AML-193 (cell line): ENCODE measurements at regions not wholly inside any gene's neighbourhood (a gene's known extent, or its start where the extent isn't known, plus 50 kb on each side); places are given as distances from the start of the nearest gene placed in this dataset.
"Not testable (repeated sequence)": the region's sequence is repeated elsewhere in the genome, so short reads cannot be mapped to it uniquely, and the experiment has no call there.

Source experiments
- DNase-seq, 2 experiments: peaks; one replicate each; lab custom pipeline; 2025; lab: John Stamatoyannopoulos, UW

DNA sequence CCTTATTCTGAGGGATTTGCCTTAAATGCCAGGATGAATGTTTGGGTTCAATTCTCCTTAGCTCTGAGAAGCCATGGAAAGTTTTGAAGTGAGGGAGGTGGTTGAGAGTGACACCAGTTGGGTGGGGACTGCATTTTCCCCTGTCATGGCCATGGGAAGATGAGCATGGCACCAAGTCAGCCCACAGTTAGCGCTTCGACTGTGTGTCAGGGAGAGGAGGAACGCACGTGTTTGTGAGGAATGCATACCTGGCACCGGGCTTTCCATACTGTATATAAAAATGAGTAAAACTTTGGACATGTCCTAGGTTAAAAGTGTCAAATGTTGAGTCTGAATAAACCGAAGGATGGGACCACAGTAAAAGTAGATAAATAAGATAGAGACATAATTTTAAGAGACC, 187.5 kb upstream of the KL start:
- no peak for DNase-seq

DNA sequence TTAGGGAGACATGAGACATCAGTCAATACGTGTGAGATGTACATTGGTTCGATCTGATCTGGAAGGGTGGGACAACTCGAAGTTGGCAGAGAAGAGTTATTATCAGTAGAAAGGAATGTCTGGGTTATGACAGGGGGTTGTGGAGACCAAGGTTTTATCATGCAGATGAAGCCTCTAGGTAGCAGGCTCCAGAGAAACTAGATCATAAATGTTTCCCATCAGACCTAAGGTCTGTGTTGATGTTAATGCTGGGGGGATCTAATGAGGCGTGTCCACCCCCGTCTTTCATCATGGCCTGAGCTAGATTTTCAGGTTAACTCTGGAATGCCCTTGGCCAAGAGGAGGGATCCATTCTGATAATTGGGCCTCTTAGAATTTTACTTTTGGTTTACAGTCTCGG, 187.0 kb upstream of the KL start:
- no peak for DNase-seq

DNA sequence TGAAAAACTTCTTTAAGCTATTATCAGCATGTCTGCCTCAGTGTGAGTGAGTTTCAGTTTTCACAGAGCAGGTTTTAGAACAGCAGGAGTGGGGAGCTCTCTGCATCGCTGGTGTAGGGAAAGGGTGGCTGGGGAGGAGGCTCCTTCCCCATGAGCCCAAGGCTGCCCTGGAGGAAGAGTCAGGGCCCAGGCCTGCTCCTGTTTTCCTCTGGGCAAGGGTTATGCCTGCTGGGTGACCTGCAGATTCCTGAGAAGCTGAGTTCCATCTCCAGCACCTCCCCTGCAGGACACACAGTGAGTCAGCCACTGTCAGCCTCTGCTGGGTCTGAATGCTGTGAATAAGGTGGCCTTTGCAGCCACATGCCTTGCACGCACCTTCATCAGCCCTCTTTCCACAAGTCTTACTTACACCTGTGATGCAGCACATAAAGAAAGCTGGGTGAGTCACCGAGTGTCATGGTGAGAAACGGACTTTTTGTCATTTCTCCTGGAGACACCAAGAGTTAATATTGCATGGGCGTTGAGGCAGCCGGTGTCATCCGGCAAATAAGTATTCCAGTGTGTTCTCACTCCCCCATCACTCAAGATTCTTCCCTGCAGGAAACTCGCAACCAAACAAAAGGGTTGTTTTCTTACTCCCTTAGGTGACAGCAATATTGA, 186.4 kb upstream of the KL start:
- DNase-seq, result no peak

DNA sequence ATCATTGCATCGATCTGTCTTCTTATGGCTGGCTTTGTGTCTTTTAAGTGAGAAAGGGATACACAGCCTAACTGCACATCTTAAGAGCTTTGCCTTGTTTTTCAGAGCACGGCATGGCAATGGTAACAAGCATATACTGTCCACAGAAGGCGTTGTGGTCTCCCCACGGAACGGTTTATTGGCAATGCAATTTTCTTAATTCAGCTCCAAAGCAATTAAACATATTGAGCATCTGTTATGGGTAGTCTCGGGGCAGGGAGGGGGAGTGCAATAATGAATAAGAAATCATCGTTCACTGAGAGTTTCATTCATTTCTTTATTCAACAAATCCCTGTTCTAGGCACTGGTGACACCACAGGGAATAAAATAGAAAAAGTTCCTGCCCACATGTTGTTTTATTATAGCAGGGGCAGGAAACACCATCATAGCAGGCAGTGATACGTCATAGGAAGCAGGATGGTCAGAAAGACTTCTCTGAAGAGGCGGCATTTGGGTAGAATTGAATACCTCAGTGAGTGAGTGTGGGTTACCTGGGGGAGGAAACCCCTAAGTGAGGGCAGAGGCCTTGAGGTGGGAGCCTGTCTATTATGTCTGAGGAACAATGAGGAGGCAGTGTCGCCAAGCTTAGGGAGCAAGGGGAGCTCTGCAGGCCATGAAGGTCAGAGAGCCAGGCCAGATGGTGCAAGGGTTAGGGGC, 185.7 kb upstream of the KL start:
- DNase-seq, result no peak

DNA sequence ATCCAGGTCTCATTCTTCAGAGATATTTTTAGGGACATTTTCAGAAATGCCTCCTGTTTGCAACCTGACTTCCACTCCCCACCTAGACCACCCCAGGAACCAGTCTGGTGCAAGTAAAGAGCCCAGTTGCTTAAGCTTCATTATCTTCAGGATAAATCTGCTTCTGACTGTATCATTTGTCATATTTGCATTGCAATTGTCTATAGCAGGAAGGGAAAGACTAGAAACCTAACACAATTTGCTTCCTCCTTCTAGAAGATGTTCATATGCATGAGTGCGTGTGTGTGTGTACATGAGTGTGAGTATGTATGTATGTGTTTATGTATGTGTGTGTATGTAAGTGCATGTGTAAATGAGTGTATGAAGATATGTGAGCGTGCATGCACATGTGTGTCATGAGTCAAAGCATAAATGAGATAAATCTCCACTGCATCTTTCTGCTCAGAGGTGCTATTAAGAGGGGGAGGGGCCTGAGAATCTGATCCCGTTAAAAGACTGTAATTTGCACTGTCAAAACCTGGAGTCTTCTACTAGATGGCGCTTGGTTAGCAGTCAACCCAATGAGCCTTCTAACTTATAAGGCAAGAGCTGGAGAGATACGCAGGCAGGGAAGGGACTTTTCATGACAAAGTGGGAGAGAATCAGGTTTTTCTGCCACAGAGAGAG, 178.8 kb upstream of the KL start:
- DNase-seq, result no peak

DNA sequence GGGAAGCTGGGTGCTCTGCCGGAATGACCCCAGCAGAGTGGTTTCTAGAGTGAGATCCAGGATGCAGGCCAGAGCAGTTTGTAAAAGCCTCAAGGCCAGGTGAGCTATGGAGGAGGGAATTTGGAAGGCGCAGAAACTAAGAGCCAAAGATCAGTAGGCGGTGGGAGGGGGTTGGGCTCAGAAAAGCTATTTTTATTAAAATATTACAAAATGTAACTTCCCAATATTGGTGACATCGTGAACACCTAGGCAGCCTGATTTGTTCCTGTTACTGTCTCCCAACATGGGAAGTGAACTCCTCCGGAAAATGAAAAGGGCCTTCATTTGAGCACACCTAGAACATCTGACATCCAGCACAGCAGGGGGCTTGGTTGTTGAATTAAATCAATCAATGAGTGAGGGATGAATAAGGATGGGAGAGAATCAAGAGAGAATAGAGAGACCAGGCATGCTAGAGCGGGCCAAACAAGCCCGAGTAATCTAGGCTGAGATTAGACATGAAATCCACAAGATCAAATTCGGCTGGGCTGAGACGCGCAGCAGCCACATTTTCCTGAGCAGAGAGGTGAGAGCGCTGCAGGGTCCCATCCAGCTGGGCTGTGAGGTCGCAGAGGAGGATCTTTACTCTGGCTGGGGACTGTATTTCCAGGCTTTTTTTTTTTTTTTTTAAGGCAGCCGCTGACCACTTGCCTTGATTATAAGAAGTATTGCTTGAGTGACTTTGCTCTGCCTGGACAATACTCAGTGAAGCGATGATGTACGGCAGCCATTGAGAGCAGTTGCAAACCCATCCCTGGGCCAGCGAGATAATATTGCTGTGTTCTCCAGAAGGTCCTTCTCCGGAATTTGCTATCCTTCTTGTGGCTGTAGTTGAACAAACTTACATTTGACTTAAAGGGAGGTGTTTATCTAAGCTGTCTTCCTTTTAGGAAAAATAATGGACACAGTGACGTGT, 178.0 kb upstream of the KL start:
- no peak for DNase-seq

DNA sequence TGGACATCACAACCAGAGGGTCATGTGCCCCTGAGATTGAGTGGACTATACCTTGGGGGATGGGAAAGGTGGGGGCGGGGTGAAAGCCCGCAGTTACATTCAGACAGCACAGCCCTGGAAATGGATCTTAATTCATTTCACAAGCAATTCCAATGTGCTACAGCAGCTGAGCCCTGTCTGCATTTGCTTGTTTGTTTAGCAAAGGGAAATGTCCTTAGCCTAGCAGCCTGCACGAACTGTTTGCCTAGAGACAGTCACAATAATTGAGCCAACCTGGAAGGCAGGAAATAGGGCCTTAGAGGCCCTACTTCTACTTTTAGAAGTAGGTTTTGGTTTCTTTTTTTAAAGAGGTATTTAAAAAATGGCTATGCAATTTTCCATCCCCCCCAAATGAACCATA, 177.3 kb upstream of the KL start:
- DNase-seq, result no peak

DNA sequence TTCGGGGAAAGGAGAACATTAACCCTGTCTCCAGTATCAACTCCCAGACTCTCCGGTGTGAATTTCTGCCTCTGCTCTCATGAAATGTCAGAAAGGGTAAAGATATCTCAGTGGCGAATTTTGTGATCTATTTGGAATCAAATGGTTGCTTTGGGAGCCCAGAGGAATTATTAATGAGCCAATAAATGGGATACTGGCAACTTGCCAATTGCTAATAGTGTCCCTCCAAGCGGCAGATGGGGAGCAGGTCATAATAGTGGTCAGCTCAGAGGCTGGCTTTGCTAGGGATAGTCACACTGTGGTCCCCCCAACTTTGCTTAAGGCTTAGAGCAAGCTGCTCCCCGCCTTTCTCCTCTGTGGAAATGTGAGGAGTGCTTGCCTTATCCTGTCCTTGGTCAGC, 176.1 kb upstream of the KL start:
- DNase-seq, result no peak

DNA sequence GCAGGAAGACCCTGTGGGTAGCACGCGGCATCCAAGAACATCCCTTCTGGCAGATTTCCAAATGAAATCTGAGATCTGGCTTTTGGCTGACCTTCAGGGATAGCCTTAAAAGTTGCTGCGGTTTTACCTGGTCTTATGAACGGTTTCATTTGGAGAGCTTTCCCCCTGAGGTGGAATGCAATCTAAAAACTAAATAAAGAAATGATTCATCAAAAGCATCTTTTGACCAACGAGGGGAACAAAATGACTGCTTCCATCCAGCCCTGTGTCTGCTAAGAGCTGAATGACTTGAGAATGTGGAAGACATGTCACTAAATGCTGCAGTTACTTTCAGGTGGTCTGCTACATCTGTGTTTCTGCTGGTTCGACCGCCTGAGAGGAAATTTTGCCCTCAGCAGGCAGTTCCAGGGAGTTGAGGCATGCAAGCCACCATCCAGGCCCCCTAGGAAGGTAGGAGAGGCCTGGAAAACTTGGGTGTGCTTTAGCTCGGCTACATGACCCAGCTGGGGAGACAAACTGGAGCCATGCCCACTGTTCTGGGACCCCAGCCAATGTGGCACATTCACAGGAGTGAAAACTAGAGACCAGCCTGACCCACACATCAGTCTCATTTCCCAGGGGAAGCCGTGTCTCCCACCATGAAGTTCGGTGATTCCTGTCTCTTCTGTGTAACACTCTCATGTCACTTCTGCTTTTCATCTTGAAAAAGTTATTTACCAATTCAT, 175.1 kb upstream of the KL start:
- no peak for DNase-seq

DNA sequence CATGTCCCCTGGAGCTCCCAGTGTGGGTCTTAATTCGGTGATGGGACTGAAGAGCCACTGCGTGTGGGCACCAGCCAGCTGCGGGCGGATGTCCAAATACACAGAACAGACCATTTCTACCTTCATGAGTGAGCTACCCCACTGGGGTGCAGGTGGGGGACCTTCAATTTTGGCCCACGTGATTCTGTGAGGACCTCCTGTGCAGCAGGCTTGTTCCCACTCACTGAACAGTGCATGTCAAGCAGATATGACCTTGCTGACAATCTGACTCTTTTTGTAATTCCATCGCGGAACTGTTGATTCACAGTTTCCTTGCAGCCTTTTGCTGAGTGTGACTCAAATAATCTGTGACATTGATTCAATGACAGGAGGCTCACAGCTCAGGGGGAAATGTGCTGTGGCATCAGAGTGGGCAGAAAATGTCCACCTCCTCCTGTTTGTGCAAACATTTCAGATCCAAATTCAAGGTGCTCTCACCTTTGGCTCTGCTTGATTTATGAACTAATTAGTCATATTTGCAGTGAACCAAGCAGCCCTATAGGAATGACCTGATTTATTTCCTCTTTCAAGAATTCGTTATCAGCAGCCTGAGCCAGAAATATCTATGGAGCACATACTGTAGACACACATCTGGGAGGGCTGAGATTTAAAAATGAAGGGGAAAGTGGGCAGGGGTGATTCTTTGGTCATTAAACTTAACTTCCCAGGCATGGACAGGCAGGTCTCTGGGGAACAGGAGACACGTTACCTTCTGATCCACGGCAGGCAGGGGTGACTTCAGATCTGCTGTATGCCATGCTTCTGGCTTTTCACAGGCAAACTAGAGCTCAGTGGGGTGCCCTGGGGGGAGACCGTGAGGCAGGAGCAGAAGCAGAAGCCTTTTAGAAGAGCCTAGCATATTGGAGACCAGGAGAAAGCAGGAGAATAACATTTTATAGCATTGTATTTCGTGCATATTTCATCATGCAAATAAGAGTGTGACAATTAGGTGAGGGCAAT, 170.0 kb upstream of the KL start:
- DNase-seq, result no peak

DNA sequence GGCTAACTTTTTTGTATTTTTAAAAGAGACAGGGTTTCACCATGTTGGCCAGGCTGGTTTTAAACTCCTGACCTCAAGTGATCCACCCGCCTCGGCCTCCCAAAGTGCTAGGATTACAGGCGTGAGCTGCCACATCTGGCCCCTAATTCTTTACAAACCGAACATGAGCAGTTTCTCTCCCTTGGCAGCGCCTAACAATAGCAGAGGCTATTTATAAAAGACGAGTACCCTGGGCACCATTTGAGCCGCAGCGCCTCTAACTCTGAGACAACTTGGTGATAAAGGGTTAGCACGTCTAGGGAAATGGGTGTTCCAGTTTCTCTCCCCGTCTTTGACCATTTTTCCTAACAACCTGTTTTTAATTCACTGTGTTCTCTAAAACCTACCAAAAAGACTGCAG, 168.2 kb upstream of the KL start:
- not testable (repeated sequence) for DNase-seq

DNA sequence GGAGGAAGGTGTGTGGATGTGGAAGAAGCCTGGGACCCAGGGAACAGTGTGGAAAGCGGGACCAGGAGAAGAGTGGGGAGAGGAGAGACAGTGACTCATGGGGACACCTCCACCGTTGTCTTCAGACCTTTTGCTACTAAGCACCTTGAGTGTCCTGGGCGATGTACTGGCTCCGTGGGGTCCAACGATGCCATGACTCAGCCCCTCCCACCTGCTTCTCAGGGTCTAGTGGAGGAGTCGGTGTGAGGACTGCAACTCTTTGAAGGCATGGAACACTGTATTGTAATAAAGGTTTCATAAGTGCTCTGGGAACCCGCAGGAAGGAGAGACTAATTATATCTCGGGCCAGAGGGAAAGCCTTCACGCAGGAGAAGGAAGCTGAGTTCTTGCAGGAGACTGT, 166.9 kb upstream of the KL start:
- no peak for DNase-seq

DNA sequence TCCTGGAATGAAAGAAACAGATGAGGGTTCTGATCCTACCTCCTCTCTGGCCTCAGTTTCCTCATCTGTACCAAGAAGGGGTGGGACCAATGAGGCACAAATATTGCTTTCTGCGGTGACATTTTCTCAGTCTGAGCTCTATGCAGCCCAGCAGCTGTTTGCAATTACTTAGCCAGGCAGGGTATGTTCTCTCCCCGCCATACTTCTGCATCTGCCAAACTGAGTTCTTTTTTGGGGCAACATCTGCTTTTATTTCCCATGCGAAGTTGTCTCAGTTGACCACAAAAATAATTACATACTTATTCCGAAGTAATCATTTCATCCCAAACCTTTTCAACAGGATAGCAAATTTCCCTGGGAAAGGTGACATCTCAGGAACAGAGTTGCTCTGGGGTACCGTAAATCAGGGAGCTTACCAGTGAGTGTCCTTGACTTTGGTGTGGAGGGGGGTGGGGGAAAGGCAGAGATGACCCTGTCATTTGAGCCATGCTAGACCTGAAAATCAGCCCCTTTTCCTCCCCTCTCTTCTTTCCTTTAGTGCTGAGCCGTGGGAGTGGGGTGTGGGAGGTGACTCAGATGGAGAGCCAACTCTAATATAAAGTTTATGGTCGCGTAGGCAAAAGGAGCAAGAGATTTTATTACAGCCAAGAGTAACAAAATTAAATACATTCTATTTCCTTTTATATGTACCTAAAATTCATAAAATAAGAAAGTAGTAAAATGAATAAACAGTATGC, 165.7 kb upstream of the KL start:
- DNase-seq, result no peak

DNA sequence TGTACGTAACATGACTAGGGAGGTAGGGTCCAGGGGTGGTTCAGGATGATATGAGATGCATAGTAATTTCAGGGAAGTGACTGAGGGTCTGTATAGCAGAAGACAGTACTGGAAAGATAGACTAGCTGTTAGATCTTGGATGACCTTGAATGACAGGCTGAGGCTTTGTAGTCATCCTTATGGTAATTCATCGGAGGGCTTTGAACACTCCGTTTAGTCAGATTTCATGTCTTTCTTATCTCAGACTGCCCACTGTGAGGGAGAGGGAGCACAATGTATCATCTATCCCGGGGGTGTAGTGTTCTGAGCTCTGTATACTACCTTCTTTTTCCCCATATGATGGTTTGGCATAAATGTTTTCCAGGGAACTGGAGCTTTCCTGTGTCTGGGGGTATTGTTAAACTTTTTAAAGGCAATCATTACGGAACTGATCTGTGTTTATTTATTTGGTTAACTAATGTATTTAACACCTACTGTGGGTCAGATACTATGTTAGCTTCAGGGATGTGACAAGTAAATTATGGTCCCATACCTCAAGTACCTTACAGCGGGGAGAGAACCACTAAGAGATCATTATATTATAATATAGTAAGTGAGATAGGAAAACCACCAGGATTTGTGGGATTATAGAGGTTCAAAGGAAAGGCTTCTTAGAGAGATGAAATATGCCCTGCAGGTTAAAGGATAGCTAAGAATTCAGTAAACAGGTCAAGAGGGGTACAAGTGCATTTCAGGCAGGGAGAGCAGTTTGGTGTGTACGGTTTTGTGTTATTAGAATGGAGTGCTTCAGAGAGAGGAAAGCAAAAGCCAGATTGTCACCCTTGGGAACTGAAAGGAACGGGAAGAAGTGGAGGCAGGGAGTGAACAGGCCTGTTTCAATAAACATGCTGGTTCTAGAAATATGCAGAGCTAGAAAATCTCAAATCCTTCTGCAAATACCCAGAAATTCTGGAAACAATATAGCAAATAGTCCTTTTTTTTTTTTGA, 164.8 kb upstream of the KL start:
- no peak for DNase-seq

DNA sequence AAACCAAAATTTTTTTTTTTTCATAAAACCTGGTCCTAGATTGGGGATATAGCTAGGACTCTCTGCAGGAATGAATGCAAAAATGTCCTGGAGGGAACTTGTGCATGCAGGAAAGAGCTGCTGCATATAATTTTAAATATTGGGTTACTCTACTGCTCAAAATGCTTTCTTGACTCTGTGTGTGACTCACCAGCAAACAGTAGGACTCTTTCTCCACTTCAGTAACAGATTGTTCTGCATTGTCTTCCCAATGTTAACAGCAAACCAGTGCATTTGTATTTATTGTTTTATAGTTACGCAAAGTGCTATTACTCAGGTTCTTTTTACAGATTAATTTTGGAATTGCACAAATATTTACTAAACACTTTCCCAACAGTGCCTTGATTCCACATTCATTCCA, 163.7 kb upstream of the KL start:
- no peak for DNase-seq

DNA sequence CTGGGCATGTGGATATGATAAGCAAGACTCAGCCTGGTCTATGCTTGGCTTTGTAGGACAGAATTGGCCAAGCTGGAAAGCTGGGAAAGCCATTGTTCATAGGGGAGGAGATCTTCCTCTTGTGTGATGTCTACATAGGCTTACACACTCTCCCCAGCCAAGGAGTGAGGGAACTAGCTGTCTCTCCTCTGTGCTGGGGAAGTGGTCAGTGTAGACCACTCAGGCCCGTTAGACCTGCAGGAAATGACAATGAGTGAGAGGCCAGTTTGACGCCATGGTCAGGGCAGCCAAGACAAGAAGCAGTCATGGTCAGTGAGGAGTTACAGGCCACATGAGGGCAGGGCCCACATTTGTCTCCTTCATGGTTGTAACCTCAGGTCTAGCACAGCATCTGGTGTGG, 159.1 kb upstream of the KL start:
- DNase-seq, result no peak

DNA sequence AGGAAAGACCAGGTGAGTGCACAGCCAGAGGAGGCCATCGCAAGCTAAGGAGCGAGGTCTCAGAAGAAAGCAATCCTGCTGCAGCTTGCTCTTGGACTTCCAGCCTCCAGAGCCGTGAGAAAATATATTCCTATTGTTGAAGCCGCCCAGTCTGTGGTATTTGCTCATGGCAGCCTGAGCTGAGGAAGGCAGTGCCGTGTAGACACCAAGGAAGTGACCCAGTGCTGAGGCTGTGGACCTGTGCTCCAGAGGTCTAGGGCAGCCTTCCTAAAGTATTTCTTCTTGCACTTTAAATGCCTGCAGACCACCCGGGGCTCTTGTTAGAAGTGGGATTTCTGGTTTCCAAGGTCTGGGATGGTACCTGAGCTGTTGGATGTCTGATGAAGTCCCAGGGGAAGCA, 158.5 kb upstream of the KL start:
- DNase-seq, result no peak

DNA sequence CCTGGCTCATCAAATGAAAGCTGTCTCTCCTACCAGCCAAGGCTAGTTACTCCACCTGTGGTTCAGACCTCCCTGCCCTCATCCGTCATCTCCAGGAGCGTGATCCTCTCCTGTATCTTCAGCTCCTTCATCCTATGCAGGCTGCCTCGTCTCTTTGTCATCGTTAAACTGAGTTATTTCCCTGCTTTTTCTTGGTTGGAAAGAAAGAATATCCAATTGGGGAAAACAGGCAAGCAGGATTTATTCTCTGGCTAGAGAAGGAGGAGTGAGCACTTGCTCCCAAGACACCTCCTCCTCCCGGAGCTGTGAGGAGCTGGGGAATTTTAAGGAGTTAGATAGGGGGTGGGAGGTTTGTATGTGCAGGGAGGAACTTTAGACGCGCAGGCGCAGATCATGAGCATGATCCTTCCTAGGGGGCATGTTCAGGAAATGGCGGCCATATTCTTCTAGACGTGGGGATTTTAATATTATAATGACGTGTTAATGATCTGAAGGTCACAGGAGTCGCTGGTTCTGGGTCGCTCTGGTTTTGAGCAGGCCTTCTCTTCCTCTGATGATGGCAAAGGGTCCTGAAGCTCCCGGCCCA, 156.4 kb upstream of the KL start:
- no peak for DNase-seq
